ENCODE measurements at regions not wholly inside any gene's neighbourhood (a gene's known extent, or its start where the extent isn't known, plus 50 kb on each side); places are given as distances from the start of the nearest gene placed in this dataset.

DNA sequence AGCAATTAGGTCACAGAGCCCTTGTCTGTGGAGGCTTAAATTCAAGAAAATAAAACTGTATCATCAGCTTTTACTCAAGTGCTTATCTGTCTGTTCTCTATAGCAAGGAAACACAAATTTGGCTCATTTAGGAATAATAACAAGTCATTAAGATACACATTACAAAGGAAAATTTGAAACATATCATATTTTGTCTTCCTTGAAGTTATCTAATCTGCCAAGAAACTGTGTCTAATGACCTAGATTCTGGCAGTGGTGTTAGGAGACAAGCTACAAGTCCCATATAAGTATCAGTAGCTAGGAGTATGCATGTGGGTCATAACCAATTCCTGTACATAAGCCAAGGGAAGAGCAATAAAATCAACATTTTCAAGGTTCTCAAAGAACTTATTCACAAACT is 108.2 kb upstream of the SETMAR start:
- no peak overlapping the region for H3K4me3 Mint-ChIP-seq
- H3K36me3 Mint-ChIP-seq, result no peaks in the 10 kb centered on the region
- no peak overlapping the region for H3K27ac Mint-ChIP-seq
- H3K9me3 Mint-ChIP-seq, result peaks cover under 1 to 8% (median 3%) of the 10 kb centered on the region in 7 donors
- H3K36me3 ChIP-seq (replicated peaks in 1 of 2; ENCODE audit: control insufficient read depth in 1 of 2, insufficient read depth in 2 of 2, low read length in 2 of 2), result no peaks in the 10 kb centered on the region
- DNase-seq, result no peak
- H3K4me2 ChIP-seq (replicated peaks; ENCODE audit: extremely low read depth, low read length, poor library complexity, severe bottlenecking), result no peak overlapping the region
- no peaks in the 10 kb centered on the region for H3K9me3 ChIP-seq (replicated peaks in 1 of 2; ENCODE audit: control insufficient read depth in 1 of 2, insufficient read depth in 1 of 2, low read length in 2 of 2)
- no peak overlapping the region for H3K9ac ChIP-seq (ENCODE audit: insufficient read depth, low read length, poor library complexity, severe bottlenecking)
- no peaks in the 10 kb centered on the region for H3K27me3 ChIP-seq (ENCODE audit: control insufficient read depth in 2 of 2, insufficient read depth in 2 of 2, low read length in 2 of 2)
- TF ChIP-seq CTCF (IDR thresholded peaks at IDR 0.05), result no peak
- H3K4me1 Mint-ChIP-seq, result no peaks in the 10 kb centered on the region
- peaks cover 0 to 2% (median 0%) of the 10 kb centered on the region in 3 donors for H3K27me3 Mint-ChIP-seq (ENCODE audit: low read depth in 3 of 3)
- intact Hi-C loops (cut with micrococcal nuclease), result no loop called here
- H3K4me3 ChIP-seq (replicated peaks in 1 of 3; ENCODE audit: low read depth in 2 of 3, low read length in 3 of 3), result no peak overlapping the region
- H4K20me1 ChIP-seq (ENCODE audit: insufficient read depth, low read length), result no peaks in the 10 kb centered on the region
- H3K27ac ChIP-seq (ENCODE audit: low read depth in 1 of 2, low read length in 2 of 2), result no peak overlapping the region
- H3K4me1 ChIP-seq (ENCODE audit: control insufficient read depth in 1 of 2, insufficient read depth in 2 of 2, low read length in 2 of 2), result no peaks in the 10 kb centered on the region
- H2AFZ ChIP-seq (ENCODE audit: insufficient read depth, low read depth, low read length, poor library complexity, severe bottlenecking), result no peak overlapping the region
- H3K79me2 ChIP-seq (ENCODE audit: insufficient read depth, low read length), result no peaks in the 10 kb centered on the region

DNA sequence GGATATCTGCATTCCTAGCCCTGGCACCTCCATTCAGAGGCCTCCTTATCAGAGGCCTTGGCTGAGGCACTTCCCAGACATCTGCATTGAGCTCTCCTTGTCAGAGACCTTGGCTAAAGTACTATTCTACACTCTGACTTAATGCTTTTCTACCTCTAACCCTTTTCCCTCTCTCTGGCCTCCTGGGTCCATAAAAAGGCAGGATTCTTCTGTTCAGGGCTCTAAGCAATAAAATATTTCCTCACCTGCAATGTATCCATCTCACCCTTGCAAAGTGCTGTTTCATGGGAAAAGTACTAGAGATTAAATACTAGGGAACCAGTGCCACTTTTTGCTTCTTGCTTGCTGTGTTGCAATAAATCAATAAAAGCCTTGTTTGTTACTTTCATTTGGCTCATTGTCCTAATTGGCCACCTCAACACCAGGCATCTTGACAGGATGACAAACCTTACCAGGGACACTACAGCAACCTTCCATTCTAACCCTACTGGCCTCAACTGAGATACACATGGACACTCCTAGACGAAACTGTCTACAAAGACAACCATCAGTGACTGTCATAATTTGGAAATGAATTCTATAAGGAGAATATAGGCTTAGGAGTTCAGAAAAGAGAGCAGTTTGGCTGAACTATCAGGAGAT is 106.5 kb upstream of the SETMAR start:
- no peak overlapping the region for H3K4me3 Mint-ChIP-seq
- no peaks in the 10 kb centered on the region for H3K79me2 ChIP-seq (ENCODE audit: insufficient read depth, low read length)
- no peaks in the 10 kb centered on the region for H3K4me1 ChIP-seq (ENCODE audit: control insufficient read depth in 1 of 2, insufficient read depth in 2 of 2, low read length in 2 of 2)
- no peaks in the 10 kb centered on the region for H3K9me3 ChIP-seq (replicated peaks in 1 of 2; ENCODE audit: control insufficient read depth in 1 of 2, insufficient read depth in 1 of 2, low read length in 2 of 2)
- H2AFZ ChIP-seq (ENCODE audit: insufficient read depth, low read depth, low read length, poor library complexity, severe bottlenecking), result no peak overlapping the region
- no peaks in the 10 kb centered on the region for H3K36me3 Mint-ChIP-seq
- no peak for TF ChIP-seq CTCF (IDR thresholded peaks at IDR 0.05)
- DNase-seq, result no peak
- no peak overlapping the region for H3K9ac ChIP-seq (ENCODE audit: insufficient read depth, low read length, poor library complexity, severe bottlenecking)
- no peak overlapping the region for H3K27ac Mint-ChIP-seq
- H3K36me3 ChIP-seq (replicated peaks in 1 of 2; ENCODE audit: control insufficient read depth in 1 of 2, insufficient read depth in 2 of 2, low read length in 2 of 2), result no peaks in the 10 kb centered on the region
- no peaks in the 10 kb centered on the region for H4K20me1 ChIP-seq (ENCODE audit: insufficient read depth, low read length)
- H3K4me3 ChIP-seq (replicated peaks in 1 of 3; ENCODE audit: low read depth in 2 of 3, low read length in 3 of 3), result no peak overlapping the region
- H3K9me3 Mint-ChIP-seq, result peaks cover 0 to 9% (median 3%) of the 10 kb centered on the region in 7 donors
- H3K27me3 ChIP-seq (ENCODE audit: control insufficient read depth in 2 of 2, insufficient read depth in 2 of 2, low read length in 2 of 2), result no peaks in the 10 kb centered on the region
- intact Hi-C loops (cut with micrococcal nuclease), result no loop called here
- H3K4me1 Mint-ChIP-seq, result no peaks in the 10 kb centered on the region
- no peak overlapping the region for H3K27ac ChIP-seq (ENCODE audit: low read depth in 1 of 2, low read length in 2 of 2)
- no CpG with 5 or more reads among the region's 1 CpG for WGBS (ENCODE audit: insufficient coverage)
- H3K4me2 ChIP-seq (replicated peaks; ENCODE audit: extremely low read depth, low read length, poor library complexity, severe bottlenecking), result no peak overlapping the region
- H3K27me3 Mint-ChIP-seq (ENCODE audit: low read depth in 3 of 3), result peaks cover 0 to 2% (median 0%) of the 10 kb centered on the region in 3 donors
